Heart left ventricle (tissue), 16 donors: ENCODE measurements at regions not wholly inside any gene's neighbourhood (a gene's known extent, or its start where the extent isn't known, plus 50 kb on each side); places are given as distances from the start of the nearest gene placed in this dataset.
"Not testable (repeated sequence)": the region's sequence is repeated elsewhere in the genome, so short reads cannot be mapped to it uniquely, and the experiment has no call there.

ENCODE experiments used
- ATAC-seq, 4 donors: fragments of 200-7000 bp; cut with Tn5 transposase; one replicate each; pipeline ENCODE4 v1.9.1; 2020 to 2022; ENCODE audit warnings: moderate library complexity in 4 of 4, mild to moderate bottlenecking in 3 of 4, moderate number of reproducible peaks in 1 of 4
- DNase-seq, 5 donors: peaks; one replicate each; pipeline ENCODE4 v3.0.0-alpha.2; 2020
- H3K27ac ChIP-seq, 12 donors: fragments of 200-600 bp; sonication (generic) in 4 of 12; one replicate each; pipeline versions ENCODE4 v1.5.0 to v1.8.0; 2016 to 2022; ENCODE audit warnings: mild to moderate bottlenecking in 2 of 12
- H3K27me3 ChIP-seq, 9 donors: fragments of 200-600 bp; sonication (generic) in 2 of 9; one replicate each; pipeline versions ENCODE4 v1.5.1 to v1.8.0; 2016 to 2022; ENCODE audit warnings: mild to moderate bottlenecking in 3 of 9
- H3K36me3 ChIP-seq, 9 donors: fragments of 200-600 bp; sonication (generic) in 2 of 9; one replicate each; pipeline versions ENCODE4 v1.5.0 to v1.8.0; 2018 to 2022; ENCODE audit warnings: mild to moderate bottlenecking in 2 of 9
- H3K4me1 ChIP-seq, 12 donors: fragments of 200-600 bp; sonication (generic) in 4 of 12; one replicate each; pipeline versions ENCODE4 v1.5.0 to v1.8.0; 2016 to 2022; ENCODE audit warnings: mild to moderate bottlenecking in 3 of 12
- H3K4me3 ChIP-seq, 12 donors: fragments of 200-600 bp; sonication (generic) in 4 of 12; one replicate each; pipeline versions ENCODE4 v1.5.0 to v1.8.0; 2017 to 2022; ENCODE audit warnings: mild to moderate bottlenecking in 9 of 12, moderate library complexity in 4 of 12
- H3K9me3 ChIP-seq, 12 donors: fragments of 200-600 bp; sonication (generic) in 4 of 12; one replicate each; pipeline versions ENCODE4 v1.5.0 to v1.8.0; 2016 to 2022; ENCODE audit warnings: mild to moderate bottlenecking in 1 of 12
- CTCF ChIP-seq, 12 donors: fragments of 200-600 bp; sonication (generic) in 4 of 12; IDR thresholded peaks; one replicate each; pipeline versions ENCODE4 v1.5.0 to v1.8.0; 2018 to 2022; ENCODE audit warnings: antibody characterized with exemption in 12 of 12, mild to moderate bottlenecking in 5 of 12
- POLR2A ChIP-seq, 2 donors: fragments of 450-650 bp; IDR thresholded peaks; one replicate each; pipeline ENCODE4 v1.6.1; 2017; ENCODE audit warnings: antibody characterized with exemption in 2 of 2, mild to moderate bottlenecking in 2 of 2, moderate library complexity in 2 of 2
- WGBS, 4 donors: extraction: QIAGEN DNeasy Blood & Tissue Kit in 2 of 4; methylation state at CpG; one replicate each; pipeline versions ENCODE4 v1.1.5 to v1.1.7; 2013 to 2018; 5-methylcytosine and 5-hydroxymethylcytosine counted together
- intact Hi-C, 10 donors: fragments of 100-400 bp; cut with DNase I; formaldehyde crosslinking; loops; one replicate each; pipeline versions ENCODE4 v1.11.1 to v1.14.2; 2022
- donor health status: ischemic (EF 13 %, LVEDD 7.1; RV severe dilation, severe dysfunction).
- donor health status: healthy with polysubstance abuse.
- donor health status: DM: no; HTN: yes; CAD: no.
- donor health status: DM: no; HTN: no; CAD: no.
- donor health status: ischemic (EF 25% LVEDD 6.9; RV normal size, moderate dysfunction).
- donor health status: ischemic (EF 25% LVEDD 5.7; RV mildly dilated, moderate dysfunction).
- donor health status: healthy.
- donor health status: DM: yes; HTN: yes; CAD: no.
- donor health status: ischemic (EF 35%, LVEDD 5.7; RV mildly dilated, moderate dysfunction).
- donor health status: nonischemic (EF 11% LVEDD 7.7; RV severe dilation, severe dysfunction).
- donor health status: DM: yes; HTN: yes; CAD: no.
- donor health status: PGD.
- donor health status: ischemic (EF 29% LVEDD 5.4; RV normal size, mild dysfunction).
- donor health status: nonischemic (EF 23%, LVEDD 6.1; RV moderate dilation, normal function).

- Histone ChIP-seq H3K9me3 (peaks cover 0 to 6% (median 0%) of the 10 kb centered on the region in 12 donors), H3K27me3 (no peaks in the 10 kb centered on the region), H3K36me3 (no peaks in the 10 kb centered on the region), H3K27ac (no peak overlapping the region), H3K4me1 (no peaks in the 10 kb centered on the region), H3K4me3 (no peak overlapping the region)
- TF ChIP-seq CTCF (IDR thresholded peaks at IDR 0.05), result no peak
- no peak for TF ChIP-seq POLR2A (IDR thresholded peaks at IDR 0.05)
- DNase-seq (no peak), ATAC-seq (no peak)
- 76 to 89% (median 85%) methylated on average over 15 of the region's 15 CpGs for WGBS, 4 donors
- intact Hi-C loops, result no loop called here
Measured at GRCh38 chr7:152574892-152575548, 100.9 kb downstream of the XRCC2 start.

GRCh38 chr7:152573186-152573585 lies 102.8 kb downstream of the XRCC2 start:
- WGBS, 4 donors, result 81 to 86% (median 84%) methylated on average over 6 of the region's 6 CpGs
- H3K27ac ChIP-seq, intact Hi-C loops: not testable (repeated sequence)

GRCh38 chr7:152572101-152572500 lies 103.8 kb downstream of the XRCC2 start:
- no peak for ATAC-seq
- TF ChIP-seq POLR2A (IDR thresholded peaks at IDR 0.05) (no peak), CTCF (IDR thresholded peaks at IDR 0.05) (no peak)
- DNase-seq, result no peak
- H3K27me3 ChIP-seq, result no peaks in the 10 kb centered on the region
- H3K36me3 ChIP-seq, result no peaks in the 10 kb centered on the region
- no peaks in the 10 kb centered on the region for H3K4me1 ChIP-seq
- 77 to 88% (median 82%) methylated on average over 5 of the region's 5 CpGs for WGBS, 4 donors
- intact Hi-C loops, result no loop called here
- no peak overlapping the region for H3K27ac ChIP-seq
- no peaks in the 10 kb centered on the region for H3K9me3 ChIP-seq
- no peak overlapping the region for H3K4me3 ChIP-seq

More at GRCh38 chr7:152573186-152573585, 102.8 kb downstream of the XRCC2 start:
- H3K36me3 ChIP-seq, H3K9me3 ChIP-seq, H3K4me3 ChIP-seq, H3K4me1 ChIP-seq, ATAC-seq, H3K27me3 ChIP-seq, DNase-seq: not testable (repeated sequence)

GRCh38 chr7:152571068-152571467 lies 104.9 kb downstream of the XRCC2 start:
- no peaks in the 10 kb centered on the region for H3K4me1 ChIP-seq
- no peaks in the 10 kb centered on the region for H3K36me3 ChIP-seq
- H3K27ac ChIP-seq, result no peak overlapping the region
- H3K9me3 ChIP-seq, result no peaks in the 10 kb centered on the region
- DNase-seq (no peak), ATAC-seq (no peak)
- intact Hi-C loops, result no loop called here
- 62 to 73% (median 63%) methylated on average over 6 of the region's 6 CpGs for WGBS, 4 donors
- H3K4me3 ChIP-seq, result no peak overlapping the region
- TF ChIP-seq CTCF (IDR thresholded peaks at IDR 0.05) (no peak), POLR2A (IDR thresholded peaks at IDR 0.05) (no peak)
- H3K27me3 ChIP-seq, result peaks cover 0 to under 1% (median 0%) of the 10 kb centered on the region in 9 donors

- no peak for ATAC-seq
- Histone ChIP-seq H3K4me1 (no peaks in the 10 kb centered on the region), H3K4me3 (no peak overlapping the region), H3K27me3 (peaks cover 0 to 10% (median 0%) of the 10 kb centered on the region in 9 donors), H3K36me3 (no peaks in the 10 kb centered on the region), H3K27ac (no peak overlapping the region), H3K9me3 (no peaks in the 10 kb centered on the region)
- TF ChIP-seq POLR2A (IDR thresholded peaks at IDR 0.05) (no peak), CTCF (IDR thresholded peaks at IDR 0.05) (no peak)
- 80 to 91% (median 87%) methylated on average over 6 of the region's 6 CpGs for WGBS, 4 donors
- DNase-seq, result no peak
- intact Hi-C loops, result no loop called here
Measured at GRCh38 chr7:152568972-152569371, 107.0 kb downstream of the XRCC2 start.
